ENCODE measurements at regions not wholly inside any gene's neighbourhood (a gene's known extent, or its start where the extent isn't known, plus 50 kb on each side); places are given as distances from the start of the nearest gene placed in this dataset.

- Mint-ChIP-seq H3K9me3 (no peaks in the 10 kb centered on the region), H3K4me1 (no peaks in the 10 kb centered on the region), H3K27me3 (ENCODE audit: insufficient read depth) (peaks cover 7% of the 10 kb centered on the region), H3K27ac (no peak overlapping the region), H3K4me3 (no peak overlapping the region), H3K36me3 (ENCODE audit: low read depth) (peaks cover 2% of the 10 kb centered on the region)
- no peaks in the 10 kb centered on the region for H3K27me3 ChIP-seq (ENCODE audit: control insufficient read depth, insufficient read depth, low read length, poor library complexity, severe bottlenecking)
- no peak for DNase-seq
- 73 to 88% methylated on average over 2 to 3 of the region's 3 CpGs for WGBS, 2 experiments (ENCODE audit: insufficient coverage in 1 of 2, insufficient read length in 1 of 2)
- H3K9me3 ChIP-seq (ENCODE audit: control insufficient read depth, low read length), result no peaks in the 10 kb centered on the region
- H3K27ac ChIP-seq (ENCODE audit: low read depth, low read length), result no peak overlapping the region
- TF ChIP-seq, protein P1, sequence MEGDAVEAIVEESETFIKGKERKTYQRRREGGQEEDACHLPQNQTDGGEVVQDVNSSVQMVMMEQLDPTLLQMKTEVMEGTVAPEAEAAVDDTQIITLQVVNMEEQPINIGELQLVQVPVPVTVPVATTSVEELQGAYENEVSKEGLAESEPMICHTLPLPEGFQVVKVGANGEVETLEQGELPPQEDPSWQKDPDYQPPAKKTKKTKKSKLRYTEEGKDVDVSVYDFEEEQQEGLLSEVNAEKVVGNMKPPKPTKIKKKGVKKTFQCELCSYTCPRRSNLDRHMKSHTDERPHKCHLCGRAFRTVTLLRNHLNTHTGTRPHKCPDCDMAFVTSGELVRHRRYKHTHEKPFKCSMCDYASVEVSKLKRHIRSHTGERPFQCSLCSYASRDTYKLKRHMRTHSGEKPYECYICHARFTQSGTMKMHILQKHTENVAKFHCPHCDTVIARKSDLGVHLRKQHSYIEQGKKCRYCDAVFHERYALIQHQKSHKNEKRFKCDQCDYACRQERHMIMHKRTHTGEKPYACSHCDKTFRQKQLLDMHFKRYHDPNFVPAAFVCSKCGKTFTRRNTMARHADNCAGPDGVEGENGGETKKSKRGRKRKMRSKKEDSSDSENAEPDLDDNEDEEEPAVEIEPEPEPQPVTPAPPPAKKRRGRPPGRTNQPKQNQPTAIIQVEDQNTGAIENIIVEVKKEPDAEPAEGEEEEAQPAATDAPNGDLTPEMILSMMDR (conservative IDR thresholded peaks at IDR 0.05), result peak; percentile 54
- H3K4me1 ChIP-seq (ENCODE audit: control insufficient read depth, insufficient read depth, low read length), result no peaks in the 10 kb centered on the region
- no peak overlapping the region for H3K9ac ChIP-seq (ENCODE audit: extremely low read depth, low read length, poor library complexity, severe bottlenecking)
- no peak overlapping the region for H3K4me3 ChIP-seq (ENCODE audit: low read length)
- no peaks in the 10 kb centered on the region for H3K36me3 ChIP-seq (ENCODE audit: control insufficient read depth, insufficient read depth, low read length)
Observed at GRCh38 chr15:46502667-46503066, 867.8 kb downstream of the SQOR start.

DNA sequence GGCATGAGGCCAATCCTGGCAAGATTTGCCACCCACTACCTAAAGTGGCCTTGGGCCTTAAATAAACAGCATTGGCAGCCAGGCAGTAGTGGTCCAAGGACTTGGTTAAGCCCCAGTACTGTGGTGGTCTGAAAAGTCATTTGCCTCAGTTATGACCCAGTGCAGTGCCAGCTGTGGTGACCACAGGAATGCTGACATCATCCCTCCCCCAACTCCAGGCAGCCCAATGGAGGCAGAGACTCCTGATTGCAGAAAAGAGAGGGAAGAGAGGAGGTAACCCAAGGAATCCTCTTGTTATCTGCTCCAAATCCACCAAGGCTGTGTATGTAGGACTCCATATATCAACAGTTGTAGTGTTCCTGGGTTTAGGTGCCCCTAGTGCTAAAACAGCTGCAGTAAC is 883.6 kb downstream of the SQOR start:
- Histone ChIP-seq H3K4me3 (ENCODE audit: low read length) (no peak overlapping the region), H3K9me3 (ENCODE audit: control insufficient read depth, low read length) (no peaks in the 10 kb centered on the region), H3K27me3 (ENCODE audit: control insufficient read depth, insufficient read depth, low read length, poor library complexity, severe bottlenecking) (no peaks in the 10 kb centered on the region), H3K4me1 (ENCODE audit: control insufficient read depth, insufficient read depth, low read length) (no peaks in the 10 kb centered on the region), H3K36me3 (ENCODE audit: control insufficient read depth, insufficient read depth, low read length) (no peaks in the 10 kb centered on the region), H3K27ac (ENCODE audit: low read depth, low read length) (no peak overlapping the region), H3K9ac (ENCODE audit: extremely low read depth, low read length, poor library complexity, severe bottlenecking) (no peak overlapping the region)
- DNase-seq, result no peak
- H3K4me3 Mint-ChIP-seq, result no peak overlapping the region
- no peak overlapping the region for H3K27ac Mint-ChIP-seq
- peaks cover 3% of the 10 kb centered on the region for H3K9me3 Mint-ChIP-seq
- TF ChIP-seq, protein P1 (conservative IDR thresholded peaks at IDR 0.05), result no peak
- no peaks in the 10 kb centered on the region for H3K27me3 Mint-ChIP-seq (ENCODE audit: insufficient read depth)
- no peaks in the 10 kb centered on the region for H3K4me1 Mint-ChIP-seq
- no peaks in the 10 kb centered on the region for H3K36me3 Mint-ChIP-seq (ENCODE audit: low read depth)

- H3K4me3 Mint-ChIP-seq, result no peak overlapping the region
Observed at GRCh38 chr15:46523701-46524100, 888.9 kb downstream of the SQOR start.

More at GRCh38 chr15:46523701-46524100, 888.9 kb downstream of the SQOR start:
- Histone ChIP-seq H3K9me3 (ENCODE audit: control insufficient read depth, low read length) (no peaks in the 10 kb centered on the region), H3K27ac (ENCODE audit: low read depth, low read length) (no peak overlapping the region), H3K27me3 (ENCODE audit: control insufficient read depth, insufficient read depth, low read length, poor library complexity, severe bottlenecking) (no peaks in the 10 kb centered on the region), H3K4me1 (ENCODE audit: control insufficient read depth, insufficient read depth, low read length) (no peaks in the 10 kb centered on the region), H3K4me3 (ENCODE audit: low read length) (no peak overlapping the region), H3K36me3 (ENCODE audit: control insufficient read depth, insufficient read depth, low read length) (no peaks in the 10 kb centered on the region), H3K9ac (ENCODE audit: extremely low read depth, low read length, poor library complexity, severe bottlenecking) (no peak overlapping the region)
- no peaks in the 10 kb centered on the region for H3K36me3 Mint-ChIP-seq (ENCODE audit: low read depth)
- H3K27ac Mint-ChIP-seq, result no peak overlapping the region
- H3K9me3 Mint-ChIP-seq, result no peaks in the 10 kb centered on the region
- no peaks in the 10 kb centered on the region for H3K4me1 Mint-ChIP-seq
- TF ChIP-seq, protein P1 (conservative IDR thresholded peaks at IDR 0.05), result no peak
- H3K27me3 Mint-ChIP-seq (ENCODE audit: insufficient read depth), result no peaks in the 10 kb centered on the region
- DNase-seq, result no peak
- 75% methylated on average over 1 of the region's 1 CpG; no CpG with 5 or more reads in 1 of the 2 experiments for WGBS, 2 experiments (ENCODE audit: insufficient coverage in 1 of 2, insufficient read length in 1 of 2)
